ENCODE measurements at regions not wholly inside any gene's neighbourhood (a gene's known extent, or its start where the extent isn't known, plus 50 kb on each side); places are given as distances from the start of the nearest gene placed in this dataset.

GRCh38 chr2:234243871-234244565, 193.5 kb downstream of the SPP2 start:
- DNase-seq: peak; percentile 10

GRCh38 chr2:234242459-234242836, 191.9 kb downstream of the SPP2 start:
- no peak for DNase-seq

- no peak for DNase-seq
Measured at GRCh38 chr2:234241656-234242458, 191.4 kb downstream of the SPP2 start.

- DNase-seq: no peak
Measured at GRCh38 chr2:234240917-234241316, 190.4 kb downstream of the SPP2 start.

DNA sequence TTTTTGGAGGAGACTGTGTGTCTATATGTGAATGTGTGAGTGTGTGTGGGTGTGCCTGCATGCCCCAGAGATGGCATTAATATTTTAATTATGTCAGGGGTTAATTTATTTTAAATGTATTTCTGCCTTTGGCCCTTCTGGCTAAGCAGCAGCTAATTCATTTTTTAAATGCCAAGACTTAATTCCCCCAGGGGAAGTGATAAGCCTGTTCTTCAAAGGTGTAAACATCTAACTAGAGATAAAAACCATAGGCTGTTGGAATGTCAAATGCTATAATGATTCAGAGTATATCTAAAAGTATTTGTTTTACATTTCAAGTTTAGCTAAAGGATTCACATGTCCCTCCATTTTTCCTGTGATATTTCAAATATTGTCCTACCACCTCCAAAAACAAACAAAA, 184.7 kb downstream of the SPP2 start:
- DNase-seq: no peak

DNA sequence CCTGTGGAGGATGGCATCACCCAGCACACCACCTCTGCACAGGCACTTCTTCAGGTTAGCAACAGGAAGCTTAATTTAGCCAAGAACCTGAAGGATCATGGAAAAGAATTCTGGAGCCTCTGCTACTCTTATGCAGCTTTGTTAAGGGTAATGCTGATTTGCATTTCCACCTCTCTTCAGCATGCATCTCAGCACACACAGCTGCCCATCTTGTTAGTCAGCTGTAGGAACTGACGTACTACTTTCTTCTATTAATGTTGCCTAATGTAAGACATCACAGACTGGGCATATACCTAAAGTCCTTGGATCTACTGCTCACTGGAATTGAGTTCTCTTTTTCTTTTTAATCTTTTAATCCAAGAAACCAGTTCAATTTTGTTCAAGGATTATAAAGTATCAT, 181.0 kb downstream of the SPP2 start:
- no peak for DNase-seq

DNA sequence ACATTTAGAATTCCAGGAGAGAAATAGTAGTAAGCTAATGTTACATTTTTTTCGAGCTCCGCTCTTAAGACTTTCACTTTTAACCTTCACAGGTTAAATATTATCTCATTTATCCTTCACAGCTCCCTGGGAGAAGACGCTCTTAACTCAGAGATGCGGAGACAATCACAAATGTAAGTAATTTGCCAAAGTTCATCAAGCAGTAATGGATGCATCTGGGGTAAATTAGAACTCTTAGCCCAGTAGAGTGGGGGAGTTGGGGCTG, 168.5 kb downstream of the SPP2 start:
- DNase-seq: no peak

- DNase-seq: no peak
Measured at GRCh38 chr2:234218266-234219045, 168.0 kb downstream of the SPP2 start.

DNA sequence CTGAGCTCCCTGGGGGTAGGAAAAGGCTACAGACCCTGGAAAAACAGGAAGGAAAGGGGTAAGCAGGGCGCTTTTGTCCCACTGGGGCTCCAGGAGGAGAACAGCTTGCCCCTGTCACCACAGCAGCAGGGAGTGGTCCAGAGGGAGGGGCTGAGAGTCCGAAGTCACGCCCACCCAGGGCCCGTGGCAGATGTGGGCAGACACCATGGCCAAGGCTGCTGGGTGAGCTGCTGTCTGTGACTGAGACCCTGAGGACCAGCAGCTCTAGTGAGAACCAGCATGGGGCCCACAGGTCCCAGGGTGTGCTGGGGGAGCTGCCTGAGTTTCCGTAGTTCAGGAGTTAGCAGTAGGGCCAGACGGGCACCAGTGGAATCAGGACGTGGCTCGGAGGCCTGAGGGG, 162.0 kb downstream of the SPP2 start:
- no peak for DNase-seq

DNA sequence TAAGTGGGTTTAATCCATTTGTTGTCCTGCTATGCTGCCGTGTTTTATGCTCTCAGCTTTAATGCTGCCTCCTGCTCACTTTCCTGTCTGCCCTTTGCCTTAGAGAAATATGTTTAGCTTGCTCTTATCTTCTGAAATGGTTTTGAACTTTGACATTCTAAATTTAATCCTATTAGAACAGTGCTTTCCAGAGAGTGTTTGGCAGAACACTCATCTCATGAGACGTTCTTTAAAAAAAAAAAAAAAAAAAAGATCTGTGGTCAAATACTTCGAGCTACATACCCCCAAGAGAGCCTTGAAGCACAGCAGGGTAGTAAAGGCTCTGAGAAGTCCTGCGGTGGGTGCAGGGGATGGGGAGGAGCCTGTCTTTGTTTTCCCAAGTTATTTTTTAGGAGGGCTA, 161.3 kb downstream of the SPP2 start:
- DNase-seq: no peak

DNA sequence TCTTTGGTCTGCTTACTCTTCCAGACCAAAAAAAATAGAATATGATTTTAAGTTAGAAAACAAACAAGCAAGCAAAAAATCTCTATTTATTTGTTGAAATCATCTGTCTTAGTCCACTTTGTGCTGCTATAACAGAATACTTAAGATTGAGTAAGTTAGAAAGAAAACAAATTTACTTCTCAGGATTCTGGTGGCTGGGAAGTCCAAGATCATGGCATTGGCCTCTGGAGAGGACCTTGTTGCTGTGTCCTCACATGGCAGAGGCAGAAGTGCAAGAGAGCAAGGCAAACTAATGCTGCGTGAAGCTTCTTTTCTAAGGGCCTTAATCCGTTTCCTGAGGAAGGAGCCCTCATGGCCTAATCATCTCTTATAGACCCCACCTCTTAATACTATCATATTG, 156.2 kb downstream of the SPP2 start:
- DNase-seq: no peak

DNA sequence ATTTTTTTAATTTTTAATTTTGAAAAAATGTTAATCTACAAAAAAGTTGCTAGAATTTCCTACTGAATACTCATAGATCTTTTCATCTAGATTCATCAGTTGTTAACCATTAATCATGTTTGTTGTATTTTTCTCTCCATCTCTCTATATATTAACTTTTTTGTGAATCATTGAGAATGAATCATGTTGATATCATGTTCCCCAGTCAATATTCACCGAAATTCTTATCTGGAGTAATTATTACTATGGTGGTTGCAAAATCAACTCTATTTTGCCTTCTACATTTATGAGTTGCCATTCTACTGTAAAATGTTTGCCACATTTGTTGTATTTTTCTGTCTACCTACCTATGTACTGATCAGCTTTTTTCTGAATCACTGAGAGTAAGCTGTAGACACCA, 154.0 kb downstream of the SPP2 start:
- no peak for DNase-seq

GRCh38 chr2:234203135-234203984, 152.9 kb downstream of the SPP2 start:
- no peak for DNase-seq

- DNase-seq: no peak
Measured at GRCh38 chr2:234202601-234203000, 152.1 kb downstream of the SPP2 start.

DNA sequence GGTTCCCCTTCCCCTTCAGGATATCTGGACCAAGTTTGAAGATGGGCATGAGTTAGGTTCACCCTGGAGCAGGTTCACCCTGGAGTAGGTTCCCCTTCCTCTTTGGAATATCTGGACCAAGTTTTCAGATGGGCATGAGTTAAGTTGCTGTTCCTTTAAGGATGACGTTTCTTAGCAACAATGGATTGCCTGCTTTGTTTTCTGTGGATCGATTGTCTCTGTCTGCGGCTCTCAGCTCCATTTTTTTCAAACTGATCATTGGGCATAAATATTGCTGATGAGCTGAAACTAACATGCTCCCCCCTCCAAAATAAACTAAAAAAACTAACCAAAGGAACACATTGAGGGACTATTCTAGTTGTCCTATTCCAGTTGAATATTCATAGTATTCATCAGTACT, 149.5 kb downstream of the SPP2 start:
- no peak for DNase-seq

DNA sequence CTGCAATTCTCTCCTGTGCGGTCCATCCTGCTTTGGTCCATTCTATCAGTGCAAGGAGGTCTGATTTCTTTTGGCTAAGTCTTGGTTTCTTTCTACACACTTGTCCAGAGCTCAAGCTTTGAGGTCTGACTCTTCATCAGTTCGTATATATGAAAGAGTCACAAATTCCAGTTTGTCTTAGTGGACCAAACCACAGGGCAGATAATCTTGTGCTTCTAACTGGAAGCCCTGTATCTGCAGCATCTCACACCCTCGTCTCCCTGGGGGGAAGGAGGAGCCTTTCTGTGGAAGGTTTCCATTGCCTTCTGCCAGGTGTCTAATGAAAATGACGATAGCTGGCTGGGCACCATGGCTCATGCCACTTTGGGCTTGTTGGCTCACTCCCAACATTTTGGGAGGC, 148.5 kb downstream of the SPP2 start:
- no peak for DNase-seq

- no peak for DNase-seq
Measured at GRCh38 chr2:234195516-234195915, 145.0 kb downstream of the SPP2 start.

GRCh38 chr2:234193977-234194563, 143.6 kb downstream of the SPP2 start:
- no peak for DNase-seq

DNA sequence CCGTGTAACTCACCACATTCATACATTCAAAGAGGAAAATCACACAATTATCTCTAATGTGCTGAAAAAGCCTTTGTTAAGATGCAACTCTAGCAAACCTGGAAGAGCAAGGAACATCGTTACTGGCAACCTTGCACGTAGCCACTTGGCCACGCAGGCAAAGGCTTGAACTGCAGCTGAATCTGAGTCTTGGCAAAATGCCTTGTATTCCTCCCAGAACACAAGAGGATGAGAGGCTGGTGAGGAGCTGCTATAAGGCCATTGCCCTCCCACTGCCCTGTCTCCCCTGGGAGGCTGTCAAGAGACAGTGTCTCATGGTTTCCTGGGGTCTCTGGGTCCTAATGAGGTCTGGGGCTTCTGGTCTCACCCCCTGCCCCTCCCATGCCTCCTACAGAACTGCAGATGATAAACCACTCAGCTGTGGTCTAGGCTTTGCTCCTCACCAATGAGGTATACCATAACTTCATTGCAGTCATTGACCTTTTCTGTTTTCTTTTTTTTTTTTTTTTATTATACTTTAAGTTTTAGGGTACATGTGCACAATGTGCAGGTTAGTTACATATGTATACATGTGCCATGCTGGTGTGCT, 141.4 kb downstream of the SPP2 start:
- DNase-seq: no peak

DNA sequence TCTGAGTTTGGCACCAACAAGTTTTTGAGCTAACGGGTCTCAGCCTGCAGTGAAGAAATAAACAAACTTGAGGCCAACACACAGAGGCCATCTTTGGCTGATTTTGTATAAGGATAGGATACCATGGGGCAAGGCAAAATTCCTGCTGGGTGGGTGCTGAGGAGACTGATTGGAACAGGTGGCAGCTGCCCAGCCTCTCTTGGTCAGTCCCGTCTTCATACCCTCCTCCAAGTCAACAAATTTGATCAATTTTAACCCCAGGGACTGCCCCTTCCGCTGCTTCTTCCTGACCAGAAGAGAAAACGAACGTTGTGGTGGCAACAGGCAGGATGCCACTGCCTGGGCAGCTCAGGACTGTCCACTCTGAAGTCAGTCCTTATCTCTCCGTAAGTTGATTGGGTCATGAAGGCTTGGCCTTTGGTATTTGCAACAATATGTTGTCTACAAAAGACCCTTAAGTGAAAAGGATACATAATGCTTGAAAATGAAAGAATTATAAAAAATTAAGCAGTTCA, 139.3 kb downstream of the SPP2 start:
- no peak for DNase-seq

DNA sequence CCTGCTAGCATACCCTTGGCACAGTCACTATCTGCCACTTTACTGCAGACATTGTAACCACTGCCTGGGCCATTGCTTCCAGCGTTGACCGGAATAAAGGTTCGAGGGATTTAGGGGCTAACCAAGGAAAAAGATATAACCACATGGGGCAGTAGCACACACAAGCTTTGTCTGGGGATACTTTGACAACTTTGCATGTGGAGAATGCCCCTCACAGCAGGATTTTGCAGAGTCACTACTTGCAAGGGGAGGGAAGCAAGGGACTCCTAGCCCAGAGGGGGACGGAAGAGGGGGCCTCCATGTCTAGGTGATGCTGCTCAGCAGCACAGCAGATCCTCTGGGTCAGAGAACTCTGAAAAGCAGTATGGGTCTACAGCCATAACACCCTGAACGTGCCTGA, 138.7 kb downstream of the SPP2 start:
- DNase-seq: no peak

DNA sequence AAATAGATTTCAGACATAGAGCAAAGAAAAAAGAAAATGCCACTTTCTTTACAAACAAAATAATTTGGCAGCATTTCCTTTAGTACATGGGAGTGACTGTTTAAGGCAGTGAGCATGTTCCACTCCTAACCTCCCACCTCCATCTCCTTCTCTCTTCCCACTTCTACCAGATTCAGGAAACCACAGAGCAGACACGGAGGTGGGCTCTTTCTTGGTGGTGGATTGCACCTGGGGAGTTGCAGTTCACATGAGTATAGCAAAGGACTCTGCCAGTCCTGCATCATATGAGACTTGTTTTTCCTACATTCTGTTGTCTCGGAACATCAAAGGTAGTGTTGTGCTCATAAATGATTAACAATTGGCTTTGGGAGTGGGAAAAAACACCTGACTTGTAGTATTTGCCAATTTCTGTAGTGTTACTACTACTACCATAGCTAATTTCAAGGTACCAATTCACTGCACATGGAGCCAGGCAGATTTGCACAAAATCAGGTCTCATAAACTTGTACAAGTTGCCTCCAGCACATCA, 137.2 kb downstream of the SPP2 start:
- DNase-seq: no peak

Measured in activated CD4-positive, alpha-beta T cell treated with anti-CD3 and anti-CD28 coated beads, Interleukin-2, amount 50 U/mL, for 16 hours (primary cell).